ENCODE measurements at regions not wholly inside any gene's neighbourhood (a gene's known extent, or its start where the extent isn't known, plus 50 kb on each side); places are given as distances from the start of the nearest gene placed in this dataset.
"Not testable (repeated sequence)": the region's sequence is repeated elsewhere in the genome, so short reads cannot be mapped to it uniquely, and the experiment has no call there.

- Mint-ChIP-seq H3K4me3 (no peak overlapping the region), H3K9me3 (peaks cover 17% of the 10 kb centered on the region), H3K4me1 (peaks cover 7% of the 10 kb centered on the region), H3K27me3 (ENCODE audit: low read depth, poor library complexity) (no peaks in the 10 kb centered on the region), H3K27ac (no peak overlapping the region), H3K36me3 (ENCODE audit: low read depth) (no peaks in the 10 kb centered on the region)
- no peak for DNase-seq
- TF ChIP-seq CTCF (IDR thresholded peaks at IDR 0.05), result no peak
Measured at GRCh38 chr12:18828483-18828882, 90.6 kb downstream of the CAPZA3 start.

- Mint-ChIP-seq H3K4me3 (no peak overlapping the region), H3K4me1 (peaks cover 7% of the 10 kb centered on the region), H3K9me3 (peaks cover 17% of the 10 kb centered on the region), H3K27ac (no peak overlapping the region), H3K36me3 (ENCODE audit: low read depth) (no peaks in the 10 kb centered on the region), H3K27me3 (ENCODE audit: low read depth, poor library complexity) (no peaks in the 10 kb centered on the region)
- TF ChIP-seq CTCF (IDR thresholded peaks at IDR 0.05), result no peak
- no peak for DNase-seq
Measured at GRCh38 chr12:18828987-18829386, 91.1 kb downstream of the CAPZA3 start.

GRCh38 chr12:18832932-18833331, 95.0 kb downstream of the CAPZA3 start:
- H3K27me3 Mint-ChIP-seq (ENCODE audit: low read depth, poor library complexity); H3K4me3 Mint-ChIP-seq; H3K36me3 Mint-ChIP-seq (ENCODE audit: low read depth); H3K27ac Mint-ChIP-seq; H3K4me1 Mint-ChIP-seq; DNase-seq: not testable (repeated sequence)
- H3K9me3 Mint-ChIP-seq, result peaks cover 17% of the 10 kb centered on the region

- H3K27ac Mint-ChIP-seq, result no peak overlapping the region
- H3K36me3 Mint-ChIP-seq (ENCODE audit: low read depth), result no peaks in the 10 kb centered on the region
- H3K4me3 Mint-ChIP-seq, result no peak overlapping the region
- H3K9me3 Mint-ChIP-seq, result peaks cover 23% of the 10 kb centered on the region
- no peak for DNase-seq
- H3K27me3 Mint-ChIP-seq (ENCODE audit: low read depth, poor library complexity), result no peaks in the 10 kb centered on the region
- no peaks in the 10 kb centered on the region for H3K4me1 Mint-ChIP-seq
- no peak for TF ChIP-seq CTCF (IDR thresholded peaks at IDR 0.05)
Measured at GRCh38 chr12:18837025-18837424, 99.1 kb downstream of the CAPZA3 start.

GRCh38 chr12:18837505-18837904, 99.6 kb downstream of the CAPZA3 start:
- no peak for DNase-seq
- Mint-ChIP-seq H3K9me3 (peaks cover 26% of the 10 kb centered on the region), H3K4me1 (no peaks in the 10 kb centered on the region), H3K36me3 (ENCODE audit: low read depth) (no peaks in the 10 kb centered on the region), H3K27ac (no peak overlapping the region), H3K27me3 (ENCODE audit: low read depth, poor library complexity) (no peaks in the 10 kb centered on the region), H3K4me3 (no peak overlapping the region)
- no peak for TF ChIP-seq CTCF (IDR thresholded peaks at IDR 0.05)

- H3K27ac Mint-ChIP-seq; DNase-seq; H3K27me3 Mint-ChIP-seq (ENCODE audit: low read depth, poor library complexity); H3K4me3 Mint-ChIP-seq; H3K36me3 Mint-ChIP-seq (ENCODE audit: low read depth); H3K4me1 Mint-ChIP-seq: not testable (repeated sequence)
- peaks cover 26% of the 10 kb centered on the region for H3K9me3 Mint-ChIP-seq
Measured at GRCh38 chr12:18840997-18841396, 103.1 kb downstream of the CAPZA3 start.

- no peak for TF ChIP-seq CTCF (IDR thresholded peaks at IDR 0.05)
- Mint-ChIP-seq H3K4me3 (no peak overlapping the region), H3K27me3 (ENCODE audit: low read depth, poor library complexity) (peaks cover 5% of the 10 kb centered on the region), H3K36me3 (ENCODE audit: low read depth) (no peaks in the 10 kb centered on the region), H3K9me3 (no peaks in the 10 kb centered on the region), H3K27ac (no peak overlapping the region), H3K4me1 (peaks cover 6% of the 10 kb centered on the region)
- no peak for DNase-seq
Measured at GRCh38 chr12:18849080-18849479, 111.2 kb downstream of the CAPZA3 start.
